GM12872 (cell line): ENCODE measurements at regions not wholly inside any gene's neighbourhood (a gene's known extent, or its start where the extent isn't known, plus 50 kb on each side); places are given as distances from the start of the nearest gene placed in this dataset.

Experiments used
- TF ChIP-seq, protein P1 (sequence below): IDR thresholded peaks from 3 replicates; pipeline ENCODE4 v1.5.1; 2011; ENCODE audit warnings: low read depth, mild to moderate bottlenecking, low read length, moderate library complexity; ENCODE audit not compliant: insufficient read depth

- TF ChIP-seq, protein P1, sequence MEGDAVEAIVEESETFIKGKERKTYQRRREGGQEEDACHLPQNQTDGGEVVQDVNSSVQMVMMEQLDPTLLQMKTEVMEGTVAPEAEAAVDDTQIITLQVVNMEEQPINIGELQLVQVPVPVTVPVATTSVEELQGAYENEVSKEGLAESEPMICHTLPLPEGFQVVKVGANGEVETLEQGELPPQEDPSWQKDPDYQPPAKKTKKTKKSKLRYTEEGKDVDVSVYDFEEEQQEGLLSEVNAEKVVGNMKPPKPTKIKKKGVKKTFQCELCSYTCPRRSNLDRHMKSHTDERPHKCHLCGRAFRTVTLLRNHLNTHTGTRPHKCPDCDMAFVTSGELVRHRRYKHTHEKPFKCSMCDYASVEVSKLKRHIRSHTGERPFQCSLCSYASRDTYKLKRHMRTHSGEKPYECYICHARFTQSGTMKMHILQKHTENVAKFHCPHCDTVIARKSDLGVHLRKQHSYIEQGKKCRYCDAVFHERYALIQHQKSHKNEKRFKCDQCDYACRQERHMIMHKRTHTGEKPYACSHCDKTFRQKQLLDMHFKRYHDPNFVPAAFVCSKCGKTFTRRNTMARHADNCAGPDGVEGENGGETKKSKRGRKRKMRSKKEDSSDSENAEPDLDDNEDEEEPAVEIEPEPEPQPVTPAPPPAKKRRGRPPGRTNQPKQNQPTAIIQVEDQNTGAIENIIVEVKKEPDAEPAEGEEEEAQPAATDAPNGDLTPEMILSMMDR = no peak
Measured at GRCh38 chr13:80679423-80679822, 338.5 kb upstream of the SPRY2 start.

DNA sequence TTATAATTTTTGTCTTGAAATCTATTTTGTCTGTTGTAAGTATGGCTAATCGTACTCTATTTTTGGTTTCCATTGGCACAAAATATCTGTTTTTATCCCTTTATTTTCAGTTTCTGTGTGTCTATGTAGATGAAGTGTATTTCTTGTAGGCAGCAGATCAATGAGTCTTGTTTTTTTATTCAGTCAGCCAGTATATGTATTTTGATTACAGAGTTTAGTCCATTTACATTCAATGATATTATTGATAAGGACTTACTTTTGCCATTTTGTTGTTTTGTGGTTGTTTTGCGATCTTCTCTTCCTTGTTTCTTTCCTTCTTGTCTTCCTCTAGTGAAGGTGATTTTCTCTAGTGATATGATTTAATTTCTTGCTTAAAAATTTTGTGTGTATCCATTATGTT is 336.3 kb upstream of the SPRY2 start:
- TF ChIP-seq, protein P1 = no peak

DNA sequence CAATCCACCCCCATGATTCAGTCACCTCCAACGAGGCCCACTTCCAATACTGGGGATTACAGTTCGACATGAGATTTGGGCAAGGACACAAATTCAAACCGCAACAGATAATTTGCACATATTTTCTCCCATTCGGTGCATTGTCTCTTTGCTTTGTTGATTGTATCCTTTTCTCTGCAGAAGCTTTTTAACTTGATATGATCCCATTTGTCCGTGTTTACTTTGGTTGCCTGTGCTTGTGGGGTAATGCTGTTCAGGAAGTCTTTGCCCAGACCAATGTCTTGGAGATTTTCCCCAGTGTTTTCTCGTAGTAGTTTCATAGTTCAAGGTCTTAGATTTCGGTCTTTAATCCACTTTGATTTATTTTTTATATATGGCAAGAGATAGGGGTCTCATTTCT is 330.8 kb upstream of the SPRY2 start:
- TF ChIP-seq, protein P1 = no peak

DNA sequence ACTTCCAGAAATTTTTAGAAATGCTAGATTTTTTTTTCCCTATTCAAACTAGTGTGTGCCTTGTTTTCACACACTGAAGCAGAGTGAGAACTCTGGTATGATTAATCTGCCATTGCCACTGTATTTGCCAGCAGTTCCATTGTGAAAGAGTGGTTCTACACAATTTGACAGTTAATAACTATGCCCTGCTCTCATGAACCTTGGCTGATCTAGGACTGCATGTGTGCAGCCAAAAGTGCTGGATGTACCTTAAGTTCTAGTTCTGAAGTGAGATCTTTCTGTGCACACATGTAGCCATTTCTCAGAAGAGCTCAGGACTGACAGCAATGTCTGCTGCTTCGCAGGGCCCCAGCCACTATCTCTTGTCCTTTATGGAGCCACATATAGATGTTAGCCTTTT is 328.2 kb upstream of the SPRY2 start:
- TF ChIP-seq, protein P1 = no peak

DNA sequence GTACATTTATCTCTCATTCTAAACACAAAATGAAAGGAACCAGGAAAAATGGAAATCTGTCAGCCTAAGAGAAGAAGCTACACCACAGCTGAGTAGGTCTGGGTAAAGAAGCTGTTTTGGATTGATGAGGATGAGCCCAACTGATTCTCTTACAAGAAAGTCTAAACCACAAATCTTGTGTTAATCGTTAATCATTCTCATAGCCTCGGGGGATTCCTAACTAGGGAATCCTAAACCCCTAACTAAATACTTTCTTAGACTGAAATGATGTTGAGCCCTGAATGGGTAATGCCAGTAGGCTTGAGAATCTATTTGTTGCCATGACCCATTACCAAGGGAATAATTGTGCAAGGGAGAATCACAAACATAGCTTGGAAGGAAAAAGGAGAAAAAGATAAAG is 327.5 kb upstream of the SPRY2 start:
- TF ChIP-seq, protein P1 = no peak

DNA sequence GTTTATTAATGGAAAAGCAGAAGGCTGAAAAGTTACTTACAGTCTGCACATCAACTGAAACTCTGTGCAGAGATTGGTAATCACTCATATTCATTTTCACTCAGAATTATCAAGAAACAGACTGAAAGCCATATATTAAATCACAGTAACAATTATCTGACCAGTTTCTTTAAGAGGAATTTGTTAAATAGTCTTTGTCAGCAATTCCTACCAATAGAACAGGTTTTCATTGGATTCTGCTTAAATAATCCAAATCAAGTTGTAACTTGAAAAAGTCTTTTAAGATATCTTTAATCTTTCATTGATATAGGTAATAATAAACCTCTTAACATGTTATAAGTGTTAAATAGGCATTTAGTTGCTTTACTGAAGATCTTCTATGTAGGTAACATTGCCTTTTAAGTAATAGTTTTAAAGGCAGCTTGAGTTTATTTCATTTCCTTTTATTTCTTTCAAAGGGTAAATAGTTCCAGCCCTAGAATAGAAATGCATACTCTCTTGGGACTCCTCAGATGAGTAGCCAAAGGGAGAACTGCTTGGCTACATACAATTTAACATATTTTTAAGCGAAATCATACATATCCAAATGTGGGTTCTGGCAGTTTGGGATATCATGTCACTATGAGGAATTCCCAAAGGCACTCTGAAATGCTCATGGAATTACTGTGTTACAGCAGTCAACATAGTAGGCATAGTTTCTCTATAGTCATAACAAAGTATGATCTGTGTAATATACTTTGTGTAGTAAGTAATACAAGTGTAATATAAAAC is 326.0 kb upstream of the SPRY2 start:
- TF ChIP-seq, protein P1 = no peak

DNA sequence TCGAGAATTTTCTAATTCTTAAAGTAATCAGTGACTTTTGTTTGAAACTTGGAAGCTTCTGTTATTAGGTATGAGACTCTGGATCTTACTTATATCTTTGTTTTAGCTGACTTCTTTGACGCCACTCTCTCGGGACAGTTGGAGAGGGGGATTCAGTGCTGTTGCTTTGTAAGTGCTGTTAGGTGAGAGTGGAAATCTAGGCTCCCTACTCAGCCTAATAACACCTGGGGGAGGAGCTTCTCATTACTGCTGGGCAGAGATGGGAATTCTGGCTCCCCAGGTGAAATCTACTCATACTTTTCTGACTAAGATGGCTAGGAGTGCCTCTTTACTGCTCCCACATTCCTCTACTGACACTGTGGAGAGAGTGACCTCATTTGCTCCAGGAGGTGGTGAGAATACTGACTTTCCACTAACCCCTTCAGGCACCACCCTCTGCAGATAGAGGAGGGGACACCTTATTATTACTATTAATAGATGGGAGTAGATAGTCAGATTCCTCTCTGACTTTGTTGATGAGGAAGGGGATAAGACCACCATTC is 324.9 kb upstream of the SPRY2 start:
- TF ChIP-seq, protein P1 = no peak
